GM21529 (cell line): ENCODE measurements at regions not wholly inside any gene's neighbourhood (a gene's known extent, or its start where the extent isn't known, plus 50 kb on each side); places are given as distances from the start of the nearest gene placed in this dataset.

ENCODE experiments used
- ATAC-seq: cut with Tn5 transposase; IDR thresholded peaks from one replicate; pipeline ENCODE4 v1.9.1; 2021; ENCODE audit not compliant: unreplicated experiment

DNA sequence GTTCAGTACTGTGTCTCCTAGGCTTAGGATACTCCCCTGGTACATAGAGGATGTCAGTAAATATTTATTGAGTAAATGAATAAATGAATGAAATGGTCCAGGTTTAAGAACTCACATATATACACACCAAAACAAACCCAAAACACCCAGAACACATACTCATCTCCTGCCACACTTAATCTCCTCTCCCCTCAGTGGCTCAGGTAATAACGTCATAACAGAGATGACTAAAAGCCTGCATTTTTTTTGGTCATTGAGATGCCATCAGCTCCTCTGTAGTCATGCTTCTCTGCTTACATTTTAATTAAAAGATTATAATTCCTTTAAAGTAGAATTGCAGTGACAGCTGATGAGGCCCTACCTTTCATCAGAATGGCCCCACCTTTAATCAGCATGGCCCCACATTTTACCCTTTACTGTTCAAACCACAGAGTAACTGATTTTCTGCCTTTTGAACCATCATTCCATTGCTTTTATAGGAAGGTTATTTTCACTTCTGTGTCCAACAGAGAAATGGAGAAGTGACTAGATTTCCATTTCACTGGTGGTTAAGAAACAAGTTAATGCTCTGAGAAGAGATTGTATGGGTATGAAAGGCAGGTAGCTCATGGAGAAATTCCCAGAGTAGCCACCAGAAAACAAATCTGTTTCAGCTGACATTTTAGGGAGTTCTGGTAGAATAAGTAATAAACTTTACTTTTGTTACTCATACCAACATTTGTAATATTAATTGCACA, 193.4 kb upstream of the ATP2B1 start:
- no peak for ATAC-seq

DNA sequence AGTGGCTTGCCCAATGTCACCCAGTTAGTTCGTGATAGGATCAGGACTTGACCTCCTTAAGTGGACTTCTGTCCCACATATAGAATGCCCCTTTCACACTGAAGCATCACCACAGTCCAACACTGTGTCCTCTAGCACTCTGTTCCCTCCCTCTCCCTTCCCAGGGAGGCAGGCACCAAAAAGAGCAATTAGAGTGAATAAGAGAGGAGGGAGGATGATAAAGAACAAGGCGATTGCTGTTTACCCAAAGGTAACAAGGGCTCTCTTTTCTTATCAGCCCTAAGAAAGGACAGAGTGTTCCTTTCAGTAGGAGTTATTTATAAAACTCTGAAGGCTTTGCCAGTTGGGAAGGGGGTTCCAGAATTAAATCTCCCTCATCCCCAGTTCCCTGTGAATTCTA, 192.7 kb upstream of the ATP2B1 start:
- no peak for ATAC-seq

DNA sequence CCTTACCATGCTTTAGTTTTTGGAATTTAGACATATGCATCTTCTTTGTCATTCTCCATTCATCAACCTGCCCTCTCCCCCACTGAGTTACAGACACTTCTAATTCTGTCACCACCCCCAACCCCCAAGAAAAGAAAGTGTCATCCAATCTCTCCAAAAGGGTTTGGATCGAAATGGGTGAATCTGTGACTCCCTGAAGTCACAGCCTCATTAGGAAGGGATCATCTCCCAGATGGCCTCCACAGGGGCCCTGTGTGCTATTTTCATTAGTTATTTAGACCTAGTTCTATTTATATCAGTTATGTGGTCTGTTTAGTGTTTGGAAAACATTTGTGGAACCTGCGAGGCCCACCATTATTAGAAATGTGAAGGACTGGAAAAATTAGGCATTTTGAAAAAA, 191.0 kb upstream of the ATP2B1 start:
- ATAC-seq, result no peak

DNA sequence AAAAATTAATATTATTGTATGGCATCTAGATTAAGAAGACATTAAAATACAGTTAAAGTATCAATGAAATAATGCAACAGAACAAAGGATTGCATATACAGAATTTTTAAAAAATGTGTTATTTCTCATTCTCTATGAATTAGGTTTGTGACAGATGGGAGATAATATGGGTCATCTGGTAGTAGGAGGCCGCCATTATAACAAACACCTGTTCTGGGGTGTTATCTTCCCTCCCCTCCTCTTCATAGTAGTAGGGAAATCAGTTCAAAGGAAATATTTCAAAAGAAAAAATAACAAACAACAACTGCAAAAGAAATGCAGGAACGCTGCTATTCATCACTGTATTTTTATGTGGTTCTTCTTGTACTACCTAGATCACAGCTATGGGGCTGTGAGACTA, 187.0 kb upstream of the ATP2B1 start:
- no peak for ATAC-seq

DNA sequence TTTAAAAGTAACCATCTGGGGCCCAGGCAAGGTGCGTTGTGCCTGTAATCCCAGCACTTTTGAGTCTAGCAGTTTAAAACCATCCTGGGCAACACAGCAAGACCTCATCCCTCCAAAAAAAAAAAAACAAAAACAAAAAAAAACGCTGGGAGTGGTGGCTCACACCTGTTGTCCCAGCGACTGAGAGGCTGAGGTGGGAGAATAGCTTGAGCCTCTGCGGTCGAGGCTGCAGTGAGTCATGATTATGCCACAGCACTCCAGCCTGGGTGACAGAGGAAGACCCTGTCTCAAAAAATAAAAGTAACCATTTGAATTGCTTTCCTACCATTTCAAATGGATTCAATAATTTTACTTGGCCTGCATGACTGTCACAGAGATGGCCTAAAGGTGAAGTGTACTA, 186.5 kb upstream of the ATP2B1 start:
- ATAC-seq, result no peak

DNA sequence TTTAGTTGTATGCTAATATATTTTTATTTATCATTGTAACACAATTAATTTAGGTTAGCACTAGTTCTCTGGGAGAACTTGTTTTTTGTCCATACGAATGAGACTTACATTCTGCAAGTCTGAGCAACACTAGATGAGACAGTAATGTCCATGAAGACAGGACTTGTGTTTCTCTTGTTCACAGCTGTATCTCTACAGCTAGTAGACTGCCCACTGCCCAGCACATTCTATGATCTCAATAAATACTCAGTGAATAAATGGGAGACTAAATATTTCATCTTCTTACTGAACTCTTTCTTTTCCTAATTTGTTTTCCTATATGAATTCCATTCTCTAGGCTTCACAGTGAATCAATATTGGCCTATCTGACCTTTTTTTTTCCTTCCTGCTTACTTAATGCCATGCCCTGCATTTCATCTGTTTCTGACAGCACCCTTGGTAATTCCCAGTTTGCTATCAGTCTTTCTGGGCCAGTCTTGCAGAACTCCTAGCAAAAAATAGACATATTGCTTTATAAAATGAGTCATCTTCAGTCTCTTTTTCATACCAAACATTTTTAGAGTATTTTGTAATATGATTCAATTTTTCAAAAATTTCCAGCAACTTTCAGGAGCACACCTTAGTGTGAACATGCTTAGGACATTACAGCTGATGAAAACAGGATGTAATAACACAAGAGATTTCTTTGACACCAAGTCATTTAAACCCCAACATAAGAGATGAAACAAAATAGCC, 185.5 kb upstream of the ATP2B1 start:
- no peak for ATAC-seq

DNA sequence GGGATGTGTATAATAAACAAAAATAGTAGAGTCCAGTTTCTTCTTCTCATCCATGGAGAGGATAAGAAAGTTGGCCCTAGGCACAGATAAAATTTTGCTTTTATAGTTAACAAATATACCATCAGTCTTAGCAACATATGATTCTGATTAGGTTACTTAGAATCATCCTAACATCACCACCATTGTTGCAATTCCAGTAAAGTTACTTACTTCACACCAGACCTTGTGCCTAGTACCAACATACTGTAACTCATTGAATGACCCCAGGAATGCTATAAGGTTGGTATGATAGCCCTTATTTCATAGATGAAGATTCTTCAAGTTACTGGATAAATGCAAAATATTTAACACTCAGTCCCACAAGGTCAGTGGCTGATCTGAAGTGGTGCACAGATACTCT, 183.8 kb upstream of the ATP2B1 start:
- no peak for ATAC-seq

DNA sequence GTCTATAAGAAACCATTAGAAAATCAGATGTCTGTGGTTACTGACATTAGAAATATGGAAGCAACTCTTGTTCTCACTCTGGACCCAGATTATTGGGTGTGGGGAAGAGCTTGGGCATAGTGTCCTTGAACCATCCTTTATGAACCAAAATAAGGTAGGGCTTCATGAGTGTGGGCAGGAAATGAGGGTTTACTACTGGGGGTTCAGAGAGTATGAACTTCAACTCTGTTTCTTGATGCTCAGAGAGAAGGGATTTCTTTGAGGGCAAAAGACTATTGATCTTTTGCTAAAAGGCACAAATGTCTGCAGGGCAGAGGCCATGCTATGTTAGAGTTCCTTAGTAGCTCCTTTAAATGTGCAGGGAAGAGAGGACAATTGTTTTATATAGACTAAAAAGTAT, 183.3 kb upstream of the ATP2B1 start:
- no peak for ATAC-seq

DNA sequence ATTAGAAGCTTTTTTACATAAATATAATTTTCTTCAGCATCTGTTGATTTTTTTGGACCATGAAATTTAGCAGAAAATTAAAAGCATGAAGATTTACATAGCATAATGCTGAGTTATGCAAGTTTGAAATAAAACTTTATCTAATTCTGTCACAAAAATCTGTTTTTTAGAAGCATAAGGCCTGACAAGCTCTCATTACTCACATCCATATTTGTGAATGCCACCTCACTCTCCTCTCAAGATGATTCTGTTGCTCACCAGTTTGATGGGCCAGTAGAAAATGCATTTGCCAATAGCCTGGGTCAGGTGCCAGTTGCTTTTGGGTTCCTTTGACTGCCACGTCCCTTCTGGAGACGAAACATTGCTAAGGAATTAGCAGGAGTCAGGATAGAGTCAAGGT, 181.5 kb upstream of the ATP2B1 start:
- ATAC-seq, result no peak

DNA sequence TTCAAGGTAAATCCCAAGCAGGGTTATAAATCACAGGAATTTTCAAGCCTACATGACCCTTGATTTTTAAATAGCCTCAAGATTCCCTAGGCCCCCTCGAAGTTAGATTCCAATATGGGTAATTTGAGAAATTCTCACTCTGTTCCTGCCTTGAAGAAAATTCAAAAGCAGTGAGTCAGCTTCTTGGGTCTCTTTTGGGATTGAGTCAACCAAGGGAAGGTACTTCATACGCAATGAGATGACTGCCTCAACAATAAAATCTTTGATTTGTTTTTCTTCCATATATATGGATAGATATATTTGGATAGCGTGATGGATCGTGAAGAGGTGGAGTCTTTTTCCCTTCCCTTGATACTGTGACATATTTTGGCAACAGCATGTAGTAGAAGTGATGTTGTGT, 180.4 kb upstream of the ATP2B1 start:
- no peak for ATAC-seq

DNA sequence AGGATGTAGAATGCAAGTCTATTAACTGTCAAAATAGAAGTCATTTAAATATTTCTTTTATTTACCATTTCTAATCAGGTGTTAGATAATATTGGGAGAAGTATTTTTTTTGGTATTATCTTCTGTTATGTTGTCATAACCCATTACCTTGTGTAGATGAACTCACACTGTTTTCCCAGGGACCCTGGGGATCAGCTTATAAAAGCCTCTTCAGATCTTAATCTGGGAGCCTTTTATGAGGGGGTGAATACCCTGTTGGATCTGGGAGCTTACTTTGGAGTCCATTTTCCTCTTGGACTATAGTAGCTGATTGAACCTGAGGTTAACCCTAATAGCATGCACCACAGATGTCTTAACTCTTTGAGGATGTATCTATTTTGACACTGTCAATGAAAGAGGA, 176.3 kb upstream of the ATP2B1 start:
- ATAC-seq, result no peak

DNA sequence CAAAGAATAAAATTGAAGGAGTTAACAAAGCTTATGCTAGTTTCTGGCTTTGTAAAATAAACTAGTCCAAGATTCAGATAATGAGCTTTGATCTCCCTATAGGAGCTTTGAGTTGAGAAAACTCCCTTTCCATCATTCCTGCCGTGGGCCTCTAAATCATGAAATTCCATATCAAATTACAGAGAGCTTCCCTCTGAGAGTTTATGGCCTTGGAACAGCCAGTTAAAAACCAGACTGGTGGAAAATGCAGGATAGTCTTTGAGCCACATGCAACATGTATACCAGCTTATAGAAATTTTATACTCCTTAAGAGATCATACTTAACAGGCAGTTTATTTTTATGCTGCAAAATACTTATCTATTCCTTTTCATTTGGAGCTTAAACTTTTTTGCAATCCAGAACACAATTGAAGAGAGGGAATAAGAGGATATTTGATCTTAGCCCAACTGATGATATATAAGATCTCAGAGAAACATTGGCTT, 175.8 kb upstream of the ATP2B1 start:
- no peak for ATAC-seq

DNA sequence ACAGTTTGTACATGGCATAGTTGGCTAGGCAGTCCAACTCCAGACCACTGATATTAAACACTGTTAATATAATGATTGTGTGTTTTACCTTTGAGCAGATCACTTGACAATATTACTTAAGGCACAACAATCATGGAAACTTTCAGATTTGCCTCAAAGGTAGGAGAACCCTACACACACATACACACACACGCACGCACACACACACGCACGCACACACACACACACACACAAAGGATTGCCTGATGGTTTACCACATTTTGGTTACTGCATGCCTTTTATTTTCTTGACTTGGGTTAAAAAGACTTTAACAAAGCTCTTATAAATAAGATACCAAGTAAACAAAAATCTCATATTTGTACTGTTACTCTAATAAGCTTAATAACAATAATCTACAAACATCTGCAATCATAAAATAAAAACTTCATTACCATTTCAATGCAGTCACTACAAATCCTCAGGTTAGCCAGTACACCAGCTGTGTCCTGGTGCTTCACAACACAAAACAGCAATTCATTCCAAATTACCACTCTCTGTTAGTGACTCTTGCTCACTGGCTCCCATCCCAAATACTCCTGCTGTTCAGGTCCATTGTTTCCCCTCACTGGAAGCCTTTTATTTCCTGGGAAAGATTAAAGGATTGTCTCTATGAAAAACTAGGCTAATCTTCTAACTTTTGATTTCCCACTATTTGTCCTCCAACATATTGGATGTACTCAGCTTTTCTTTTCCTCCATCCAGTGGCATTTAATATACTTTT, 175.2 kb upstream of the ATP2B1 start:
- no peak for ATAC-seq

DNA sequence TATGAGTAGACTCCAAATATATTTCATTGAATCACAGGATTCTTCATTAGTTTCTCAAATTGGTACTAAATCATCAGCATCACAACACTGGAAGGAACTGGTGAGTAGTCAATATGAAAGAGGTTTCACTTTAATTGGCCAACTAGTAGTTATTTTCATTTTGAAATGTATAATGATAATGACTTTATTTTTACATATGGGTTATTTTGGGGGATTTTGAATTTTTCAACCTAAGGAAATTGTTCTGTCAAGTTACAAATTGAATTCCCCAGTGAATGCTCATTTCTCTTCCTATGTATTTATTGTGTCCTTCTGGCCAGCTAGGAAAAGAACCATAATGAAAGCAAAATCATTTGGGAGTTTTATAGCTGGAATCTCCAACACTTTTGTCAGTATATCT, 174.2 kb upstream of the ATP2B1 start:
- no peak for ATAC-seq

DNA sequence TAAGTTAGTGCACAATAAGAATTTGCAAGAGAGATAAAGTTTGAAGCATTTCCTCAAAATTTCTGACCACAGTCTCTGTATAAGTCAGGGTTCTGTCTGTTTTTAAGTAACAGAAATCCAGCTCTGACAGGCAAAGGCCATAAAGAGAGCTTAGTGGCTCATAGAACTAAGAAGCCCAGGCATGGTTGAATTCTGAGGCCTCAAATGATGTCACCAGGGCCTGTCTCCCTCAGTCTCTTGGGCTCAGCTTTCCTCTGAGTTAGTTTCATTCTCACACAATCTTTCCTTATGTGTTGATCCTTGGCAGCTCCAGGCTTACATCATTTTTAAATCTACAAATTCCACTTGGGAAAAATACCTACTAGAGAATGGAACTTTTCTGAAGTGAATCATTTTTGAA, 173.4 kb upstream of the ATP2B1 start:
- peak; percentile 42 for ATAC-seq

DNA sequence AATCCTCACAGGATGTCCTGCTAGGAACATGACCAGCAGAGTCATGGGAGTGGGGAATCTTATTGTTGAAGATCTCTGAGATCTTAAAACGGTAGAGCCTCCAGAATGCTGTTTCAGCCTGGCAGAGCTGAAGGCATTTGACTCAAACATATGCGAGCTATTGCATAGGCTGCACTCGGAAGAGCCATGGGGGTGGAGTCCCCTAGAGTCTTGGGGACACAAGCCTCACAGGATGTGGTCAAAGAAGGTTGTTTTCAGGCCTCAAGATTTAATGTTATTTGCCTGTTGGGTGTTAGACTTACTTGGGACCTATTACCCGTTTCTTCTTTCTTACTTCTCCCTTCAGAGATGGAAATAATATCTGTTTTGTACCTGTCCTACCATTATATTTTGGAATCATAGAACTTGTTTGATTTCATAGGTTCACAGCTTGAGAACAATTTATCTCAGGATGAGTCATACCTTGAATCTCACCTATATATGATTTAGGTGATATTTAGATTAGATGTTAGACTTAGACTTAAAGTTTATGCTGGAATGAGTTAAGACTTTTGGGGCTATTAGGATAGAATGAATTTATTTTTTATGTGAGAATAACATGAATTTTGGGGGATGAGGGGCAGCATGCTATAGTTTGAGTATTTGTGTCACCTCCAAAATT, 172.2 kb upstream of the ATP2B1 start:
- ATAC-seq, result peak; percentile 93

DNA sequence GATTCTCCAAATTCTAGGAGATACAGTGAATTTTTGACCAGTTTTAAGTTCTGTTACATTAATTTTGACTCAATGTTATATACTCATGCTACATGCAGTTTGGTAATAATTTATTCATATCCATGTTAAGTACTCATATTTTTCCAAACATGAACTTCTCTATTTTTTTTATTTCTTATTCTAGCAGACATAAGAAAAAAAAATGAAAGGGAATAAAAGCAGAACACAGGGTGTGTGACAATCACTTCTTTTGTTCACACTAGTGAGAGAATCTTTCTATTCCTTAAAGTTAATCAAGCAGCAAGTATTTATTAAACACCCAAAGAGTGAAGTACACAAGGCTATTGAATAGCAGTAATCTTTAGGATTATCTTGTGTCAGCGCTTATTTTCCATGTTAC, 171.1 kb upstream of the ATP2B1 start:
- no peak for ATAC-seq

DNA sequence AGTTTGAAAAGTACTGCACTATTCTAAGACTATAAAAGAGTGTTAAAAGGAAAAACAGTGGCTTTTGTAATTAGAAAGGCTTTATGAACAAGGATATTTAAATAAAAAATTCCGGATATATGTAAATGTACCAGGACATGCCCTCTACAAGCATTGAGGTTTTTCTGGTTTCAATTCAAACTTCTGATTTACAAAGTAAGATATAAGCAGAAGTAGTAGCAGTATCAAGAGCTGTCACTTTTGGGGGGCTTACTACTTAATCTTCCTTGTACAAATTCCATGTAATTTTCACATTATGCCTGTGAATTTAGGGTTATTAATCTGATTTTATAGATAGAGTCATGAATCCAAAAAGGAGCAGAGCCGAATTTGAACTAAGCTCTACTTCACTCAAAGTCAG, 170.3 kb upstream of the ATP2B1 start:
- ATAC-seq, result no peak

DNA sequence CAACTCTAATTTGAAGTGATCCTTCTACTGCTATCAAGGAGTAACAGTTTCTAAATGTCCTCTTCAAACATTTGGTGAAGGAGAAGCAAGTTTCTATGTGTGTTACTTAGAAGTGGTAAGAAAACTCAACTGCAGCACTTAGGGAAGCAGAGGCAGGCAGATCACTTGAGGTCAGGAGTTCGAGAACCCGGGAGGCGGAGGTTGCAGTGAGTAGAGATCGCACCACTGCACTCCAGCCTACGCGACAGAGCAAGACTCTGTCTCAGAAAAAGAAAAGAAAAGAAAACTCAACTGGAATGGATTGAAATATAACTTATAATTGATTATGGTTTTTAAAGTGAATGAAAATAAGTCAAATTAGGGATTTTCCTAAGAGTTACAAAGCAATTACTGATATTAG, 169.7 kb upstream of the ATP2B1 start:
- ATAC-seq, result no peak

DNA sequence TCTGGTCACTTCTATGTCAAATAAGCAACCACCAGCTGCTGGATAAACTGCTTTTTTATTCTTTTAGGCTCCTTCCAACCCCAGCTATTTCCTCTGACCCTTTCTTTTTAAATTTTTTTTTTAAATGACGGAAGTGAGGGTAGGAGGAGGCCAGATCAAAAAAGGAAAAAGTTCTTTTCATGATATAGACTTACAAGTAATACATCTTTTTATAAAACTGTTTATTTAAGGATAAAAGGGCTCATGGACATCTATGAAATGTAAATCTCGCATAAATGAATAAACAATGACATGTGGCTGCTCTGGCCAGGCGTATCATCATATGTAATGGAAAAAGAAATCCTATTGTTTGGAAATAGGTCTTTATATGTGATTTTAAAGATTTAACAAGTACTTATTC, 169.0 kb upstream of the ATP2B1 start:
- no peak for ATAC-seq

DNA sequence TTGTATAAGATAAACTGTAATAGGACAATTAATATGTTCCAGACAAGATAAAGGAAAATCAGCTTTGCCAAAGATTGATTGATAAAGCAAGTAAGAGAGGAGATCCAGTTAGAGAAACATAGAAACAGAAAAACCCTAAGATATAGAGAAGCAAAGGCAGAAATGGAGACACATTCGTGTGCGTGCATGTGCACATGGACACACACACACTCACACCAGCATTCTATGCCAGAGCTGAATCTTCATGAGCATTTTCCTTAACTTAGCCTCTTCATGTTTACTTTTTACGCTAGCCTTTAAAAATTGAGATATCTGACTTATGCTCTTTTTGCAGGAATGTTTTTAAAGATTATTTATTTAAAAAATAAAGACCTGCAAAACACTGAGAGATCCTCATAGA, 168.5 kb upstream of the ATP2B1 start:
- no peak for ATAC-seq
